Kidney (tissue), 13 donors: ENCODE measurements at regions not wholly inside any gene's neighbourhood (a gene's known extent, or its start where the extent isn't known, plus 50 kb on each side); places are given as distances from the start of the nearest gene placed in this dataset.

Source experiments
- DNase-seq, 5 donors: peaks; one replicate each; pipeline ENCODE4 v3.0.0-alpha.2; 2013 to 2020
- FAIRE-seq: peaks from 2 replicates; lab custom pipeline; 2012; peaks lifted over from hg19 to GRCh38; lab: Jason Lieb, UNC
- H3K27ac ChIP-seq, 2 donors: one replicate each; pipeline ENCODE4 v1.7.0; 2013; ENCODE audit warnings: low read depth in 2 of 2, low read length in 2 of 2, inconsistent platforms in 1 of 2
- H3K27me3 ChIP-seq: one replicate; pipeline ENCODE4 v1.7.1; 2013; ENCODE audit warnings: low read length, inconsistent platforms; ENCODE audit not compliant: control insufficient read depth, insufficient read depth
- H3K36me3 ChIP-seq, 3 donors: one replicate each; pipeline versions ENCODE4 v1.7.0 to v1.7.1; 2013; ENCODE audit warnings: low read length in 3 of 3, control low read depth in 1 of 3, inconsistent platforms in 1 of 3; ENCODE audit not compliant: insufficient read depth in 3 of 3, control insufficient read depth in 2 of 3
- H3K4me1 ChIP-seq, 3 donors: one replicate each; pipeline versions ENCODE4 v1.7.0 to v1.7.1; 2013; ENCODE audit warnings: low read length in 3 of 3, inconsistent platforms in 1 of 3, low read depth in 1 of 3; ENCODE audit not compliant: control insufficient read depth in 2 of 3, insufficient read depth in 2 of 3
- H3K4me3 ChIP-seq, 3 donors: one replicate each; pipeline versions ENCODE4 v1.7.0 to v1.8.1; 2013; ENCODE audit warnings: low read length in 3 of 3, control low read depth in 1 of 3, inconsistent platforms in 1 of 3
- H3K9ac ChIP-seq, 3 donors: one replicate each; pipeline versions ENCODE4 v1.7.0 to v1.7.1; 2013; ENCODE audit warnings: low read length in 3 of 3, control low read depth in 1 of 3, inconsistent platforms in 1 of 3
- H3K9me3 ChIP-seq, 3 donors: one replicate each; pipeline versions ENCODE4 v1.7.0 to v1.7.1; 2013; ENCODE audit warnings: low read length in 3 of 3, control low read depth in 1 of 3, inconsistent platforms in 1 of 3; ENCODE audit not compliant: control insufficient read depth in 2 of 3, insufficient read depth in 1 of 3
- CTCF ChIP-seq: IDR thresholded peaks from 3 replicates; pipeline ENCODE4 v1.5.1; 2012; ENCODE audit warnings: mild to moderate bottlenecking, moderate library complexity, borderline replicate concordance; ENCODE audit not compliant: insufficient read depth; ENCODE audit errors: extremely low read depth
- intact Hi-C: fragments of 100-400 bp; cut with DNase I; formaldehyde crosslinking; loops from one replicate; pipeline ENCODE4 v1.11.1; 2022
- donor health status: control.
- donor health status: control.
- donor health status: control.
- donor health status: control.
- donor health status: control.
- donor health status: DM: yes; HTN: yes; CAD: no.
- donor health status: Normal renal cell carcinoma (clear cell type).

- H3K9me3 ChIP-seq, result no peaks in the 10 kb centered on the region
- DNase-seq, result peak in 3 of 5 donors; percentile 46 to 72 (median 67)
- no peaks in the 10 kb centered on the region for H3K27me3 ChIP-seq
- TF ChIP-seq CTCF, result no peak
- intact Hi-C loops, result no loop called here
- H3K4me3 ChIP-seq, result peak overlapping the region in 2 of 3 donors; percentile 36 to 69
- H3K27ac ChIP-seq, result peak overlapping the region; percentile 36 to 49
- H3K4me1 ChIP-seq, result peaks cover 0 to 8% (median 3%) of the 10 kb centered on the region in 3 donors
- H3K9ac ChIP-seq, result peak overlapping the region in 2 of 3 donors; percentile 63 to 71
- peaks cover 0 to 3% (median 0%) of the 10 kb centered on the region in 3 donors for H3K36me3 ChIP-seq
- no peak for FAIRE-seq
These were observed 104.7 kb upstream of the IER5L start for GRCh38 chr9:129282731-129283211.

- Histone ChIP-seq H3K27me3 (no peaks in the 10 kb centered on the region), H3K27ac (peak overlapping the region; percentile 36 to 49), H3K4me3 (peak overlapping the region in 2 of 3 donors; percentile 36 to 69), H3K9me3 (no peaks in the 10 kb centered on the region), H3K9ac (peak overlapping the region in 2 of 3 donors; percentile 63 to 71), H3K4me1 (peaks cover 0 to 8% (median 3%) of the 10 kb centered on the region in 3 donors), H3K36me3 (peaks cover 0 to 3% (median 0%) of the 10 kb centered on the region in 3 donors)
- DNase-seq, result peak in 1 of 5 donors; percentile 46
- no peak for FAIRE-seq
- no peak for TF ChIP-seq CTCF
- intact Hi-C loops, result no loop called here
These were observed 104.2 kb upstream of the IER5L start for GRCh38 chr9:129282272-129282671.

- Histone ChIP-seq H3K27me3 (no peaks in the 10 kb centered on the region), H3K4me1 (peaks cover 0 to 8% (median 3%) of the 10 kb centered on the region in 3 donors), H3K36me3 (peaks cover 0 to 3% (median 0%) of the 10 kb centered on the region in 3 donors), H3K4me3 (no peak overlapping the region), H3K9me3 (no peaks in the 10 kb centered on the region), H3K27ac (no peak overlapping the region), H3K9ac (no peak overlapping the region)
- intact Hi-C loops, result no loop called here
- TF ChIP-seq CTCF, result no peak
- DNase-seq, result peak in 1 of 5 donors; percentile 66
- FAIRE-seq, result no peak
These were observed 103.6 kb upstream of the IER5L start for GRCh38 chr9:129281506-129282145.
